Central memory CD4-positive, alpha-beta T cell (primary cell): ENCODE measurements at regions not wholly inside any gene's neighbourhood (a gene's known extent, or its start where the extent isn't known, plus 50 kb on each side); places are given as distances from the start of the nearest gene placed in this dataset.
"Not testable (repeated sequence)": the region's sequence is repeated elsewhere in the genome, so short reads cannot be mapped to it uniquely, and the experiment has no call there.

Experiments used
- DNase-seq: peaks from one replicate; pipeline ENCODE4 v3.0.0; 2022

GRCh38 chr2:57185568-57185967, 861.0 kb upstream of the VRK2 start:
- no peak for DNase-seq

- no peak for DNase-seq
These were observed 856.6 kb upstream of the VRK2 start for GRCh38 chr2:57190007-57190406.

- DNase-seq, result no peak
These were observed 846.9 kb upstream of the VRK2 start for GRCh38 chr2:57199663-57200062.

- DNase-seq, result no peak
These were observed 842.2 kb upstream of the VRK2 start for GRCh38 chr2:57204364-57204763.

- no peak for DNase-seq
These were observed 841.4 kb upstream of the VRK2 start for GRCh38 chr2:57205241-57205640.

- DNase-seq, result no peak
These were observed 839.4 kb upstream of the VRK2 start for GRCh38 chr2:57207191-57207590.

- no peak for DNase-seq
These were observed 836.8 kb upstream of the VRK2 start for GRCh38 chr2:57209799-57210198.

GRCh38 chr2:57210855-57211254, 835.8 kb upstream of the VRK2 start:
- no peak for DNase-seq

- no peak for DNase-seq
These were observed 829.6 kb upstream of the VRK2 start for GRCh38 chr2:57217013-57217412.

GRCh38 chr2:57218206-57218605, 828.4 kb upstream of the VRK2 start:
- no peak for DNase-seq

GRCh38 chr2:57229706-57230105, 816.9 kb upstream of the VRK2 start:
- DNase-seq, result not testable (repeated sequence)

GRCh38 chr2:57232341-57232740, 814.3 kb upstream of the VRK2 start:
- not testable (repeated sequence) for DNase-seq

- not testable (repeated sequence) for DNase-seq
These were observed 795.1 kb upstream of the VRK2 start for GRCh38 chr2:57251495-57251894.

- DNase-seq, result not testable (repeated sequence)
These were observed 770.2 kb upstream of the VRK2 start for GRCh38 chr2:57276408-57276807.

- DNase-seq, result no peak
These were observed 768.2 kb upstream of the VRK2 start for GRCh38 chr2:57278451-57278850.

- no peak for DNase-seq
These were observed 755.4 kb upstream of the VRK2 start for GRCh38 chr2:57291209-57291608.

- no peak for DNase-seq
These were observed 749.6 kb upstream of the VRK2 start for GRCh38 chr2:57296795-57297517.

- DNase-seq, result no peak
These were observed 732.9 kb upstream of the VRK2 start for GRCh38 chr2:57313678-57314077.

- no peak for DNase-seq
These were observed 731.9 kb upstream of the VRK2 start for GRCh38 chr2:57314682-57315081.

- DNase-seq, result no peak
These were observed 716.2 kb upstream of the VRK2 start for GRCh38 chr2:57330447-57330846.

- DNase-seq, result no peak
These were observed 713.4 kb upstream of the VRK2 start for GRCh38 chr2:57333221-57333620.

GRCh38 chr2:57343391-57344006, 703.1 kb upstream of the VRK2 start:
- no peak for DNase-seq

- DNase-seq, result no peak
These were observed 678.4 kb upstream of the VRK2 start for GRCh38 chr2:57368190-57368589.

GRCh38 chr2:57370882-57371585, 675.6 kb upstream of the VRK2 start:
- no peak for DNase-seq
